Adrenal gland (tissue), 5 donors: ENCODE measurements at regions not wholly inside any gene's neighbourhood (a gene's known extent, or its start where the extent isn't known, plus 50 kb on each side); places are given as distances from the start of the nearest gene placed in this dataset.

Source experiments
- POLR2A ChIP-seq, 2 donors: fragments of 450-650 bp; IDR thresholded peaks; one replicate each; pipeline ENCODE4 v1.6.1; 2017; ENCODE audit warnings: antibody characterized with exemption in 2 of 2, mild to moderate bottlenecking in 2 of 2, moderate library complexity in 1 of 2
- TF ChIP-seq, protein P1 (sequence below), 6 experiments: fragments of 450-650 bp in 4 of 6; fragments of 200-600 bp in 2 of 6; sonication (generic) in 1 of 6; IDR thresholded peaks; 1 replicate in 5 of 6; 2 replicates in 1 of 6; pipeline versions ENCODE4 v1.5.1 to v1.8.0; 2016 to 2021; ENCODE audit warnings: antibody characterized with exemption in 6 of 6, mild to moderate bottlenecking in 2 of 6, moderate library complexity in 1 of 6
- donor health status: DM: no; HTN: no; CAD: no.

DNA sequence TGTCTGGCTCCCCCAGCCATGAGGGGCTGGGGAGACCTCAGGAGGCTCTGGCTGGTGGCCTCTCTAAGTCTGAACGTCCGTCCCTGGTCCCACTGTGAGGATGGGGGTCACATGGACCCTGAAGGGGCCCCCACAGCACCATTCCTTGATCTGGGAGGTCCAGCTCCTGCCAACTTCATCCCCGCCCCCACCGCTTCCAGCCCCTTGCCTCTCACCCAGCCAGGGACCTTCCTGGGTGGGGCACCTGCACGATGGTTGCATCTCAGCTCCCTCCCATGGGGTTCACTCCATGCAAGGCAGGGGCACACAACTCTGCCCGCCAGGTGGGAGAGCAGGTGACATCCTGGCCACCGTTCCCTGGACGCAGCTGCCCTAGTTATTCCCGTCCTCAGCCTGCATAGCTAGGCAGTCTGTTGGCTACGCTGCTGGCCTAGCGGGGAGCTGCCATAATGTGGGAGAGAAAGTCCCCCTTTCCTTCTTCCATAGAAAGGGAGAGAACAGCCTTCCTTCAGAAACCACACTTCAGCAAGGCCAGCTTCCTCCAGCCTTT, 217.9 kb upstream of the RPL38 start:
- TF ChIP-seq, protein P1, sequence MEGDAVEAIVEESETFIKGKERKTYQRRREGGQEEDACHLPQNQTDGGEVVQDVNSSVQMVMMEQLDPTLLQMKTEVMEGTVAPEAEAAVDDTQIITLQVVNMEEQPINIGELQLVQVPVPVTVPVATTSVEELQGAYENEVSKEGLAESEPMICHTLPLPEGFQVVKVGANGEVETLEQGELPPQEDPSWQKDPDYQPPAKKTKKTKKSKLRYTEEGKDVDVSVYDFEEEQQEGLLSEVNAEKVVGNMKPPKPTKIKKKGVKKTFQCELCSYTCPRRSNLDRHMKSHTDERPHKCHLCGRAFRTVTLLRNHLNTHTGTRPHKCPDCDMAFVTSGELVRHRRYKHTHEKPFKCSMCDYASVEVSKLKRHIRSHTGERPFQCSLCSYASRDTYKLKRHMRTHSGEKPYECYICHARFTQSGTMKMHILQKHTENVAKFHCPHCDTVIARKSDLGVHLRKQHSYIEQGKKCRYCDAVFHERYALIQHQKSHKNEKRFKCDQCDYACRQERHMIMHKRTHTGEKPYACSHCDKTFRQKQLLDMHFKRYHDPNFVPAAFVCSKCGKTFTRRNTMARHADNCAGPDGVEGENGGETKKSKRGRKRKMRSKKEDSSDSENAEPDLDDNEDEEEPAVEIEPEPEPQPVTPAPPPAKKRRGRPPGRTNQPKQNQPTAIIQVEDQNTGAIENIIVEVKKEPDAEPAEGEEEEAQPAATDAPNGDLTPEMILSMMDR (IDR thresholded peaks at IDR 0.05): no peak
- TF ChIP-seq POLR2A (IDR thresholded peaks at IDR 0.05): no peak
